ENCODE measurements at regions not wholly inside any gene's neighbourhood (a gene's known extent, or its start where the extent isn't known, plus 50 kb on each side); places are given as distances from the start of the nearest gene placed in this dataset.

DNA sequence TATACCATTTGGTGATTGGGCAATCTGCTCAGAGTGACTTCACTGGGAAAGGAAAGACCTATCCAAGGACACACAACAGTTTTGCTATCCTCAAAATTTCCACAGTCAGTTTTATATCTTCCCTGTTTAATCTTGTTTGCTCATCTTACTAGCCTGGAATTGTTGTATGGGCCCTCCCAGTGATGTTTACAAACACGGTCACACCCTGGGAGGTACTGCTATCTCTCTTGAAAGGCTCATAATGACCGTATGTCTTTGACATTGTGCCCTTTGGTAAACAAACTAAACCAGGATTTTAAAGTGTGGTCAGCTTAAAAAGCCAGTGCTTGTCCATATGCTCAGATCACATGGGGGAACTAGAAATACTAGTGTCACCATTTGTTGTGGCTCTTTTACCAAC is 277.0 kb downstream of the CDH2 start:
- no peak for DNase-seq

DNA sequence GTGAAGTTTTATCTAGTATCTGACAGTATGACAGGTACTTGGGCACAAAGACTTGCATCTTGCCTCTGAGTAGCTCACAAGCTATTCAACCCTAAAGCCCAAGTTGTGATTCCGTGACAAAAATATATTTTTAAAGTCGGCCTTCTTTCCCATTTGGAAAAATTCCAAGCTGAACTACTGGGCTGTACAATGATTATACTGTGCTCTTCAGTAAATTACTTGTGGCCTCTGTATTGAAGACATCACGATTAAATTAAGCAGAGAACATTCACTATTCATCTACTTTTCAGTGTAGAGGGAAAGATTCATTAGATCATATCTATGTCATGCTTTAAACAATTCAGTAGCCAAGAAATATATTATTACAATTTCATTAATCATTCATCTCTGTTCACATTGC is 282.2 kb downstream of the CDH2 start:
- DNase-seq, result no peak

DNA sequence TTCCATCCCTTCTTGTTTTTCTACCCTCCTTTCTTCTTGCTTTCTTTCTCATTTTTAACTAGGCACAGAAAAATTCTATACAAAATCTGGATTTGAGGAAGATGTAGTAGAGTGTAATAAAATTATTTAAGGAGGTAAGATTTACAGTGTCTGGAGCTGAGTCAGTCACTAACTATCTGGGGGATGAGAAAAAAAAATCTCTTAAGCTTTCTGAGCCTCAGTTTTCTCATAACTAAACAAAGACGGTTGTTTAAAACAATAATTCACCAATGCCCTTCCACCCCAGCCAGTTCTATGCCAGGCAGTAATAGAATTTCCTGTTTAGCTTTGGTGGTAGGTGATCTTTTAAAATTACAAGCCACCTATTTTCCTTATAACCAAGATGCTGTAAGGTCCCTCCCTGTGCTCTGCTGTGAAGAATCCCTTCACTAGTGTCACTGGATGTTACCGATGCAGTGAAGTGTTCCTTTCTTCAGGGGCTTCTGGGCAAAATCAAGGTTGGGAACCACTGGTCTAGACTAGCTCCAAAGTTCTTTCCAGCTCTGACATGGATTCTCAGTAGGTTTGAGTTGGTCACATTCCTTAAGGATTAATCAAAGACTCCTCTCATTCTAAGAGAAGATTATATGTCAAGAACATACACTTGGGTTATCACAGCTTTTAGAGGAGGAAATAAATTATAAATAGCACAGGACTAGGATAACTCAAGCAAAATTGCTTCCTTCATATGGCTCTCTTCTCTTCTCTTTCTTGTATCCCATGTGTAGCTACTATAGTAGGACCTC is 289.0 kb downstream of the CDH2 start:
- DNase-seq, result no peak

DNA sequence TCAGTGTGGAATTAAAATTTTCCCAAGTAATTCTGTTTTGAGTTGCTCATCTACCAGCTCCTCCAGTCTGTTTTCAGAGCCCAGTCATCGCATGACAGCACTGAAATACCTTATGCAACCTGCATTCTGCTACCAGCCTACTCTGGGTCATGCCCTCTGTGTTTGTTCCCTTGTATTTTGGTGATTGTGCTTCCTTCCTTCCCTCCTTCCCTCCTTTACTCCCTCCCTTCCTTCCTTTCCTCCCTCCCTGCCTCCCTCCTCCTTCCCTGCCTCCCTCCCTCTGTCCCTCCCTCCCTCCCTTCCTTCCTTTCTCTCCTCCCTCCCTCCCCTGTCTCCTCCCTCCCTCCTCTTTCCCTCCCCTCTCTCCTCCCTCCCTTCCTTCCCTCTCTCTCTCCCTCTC is 289.6 kb downstream of the CDH2 start:
- no peak for DNase-seq

- no peak for DNase-seq
Measured at GRCh38 chr18:27879540-27879939, 297.4 kb downstream of the CDH2 start.

GRCh38 chr18:27871726-27872125 is 305.2 kb downstream of the CDH2 start:
- no peak for DNase-seq

DNA sequence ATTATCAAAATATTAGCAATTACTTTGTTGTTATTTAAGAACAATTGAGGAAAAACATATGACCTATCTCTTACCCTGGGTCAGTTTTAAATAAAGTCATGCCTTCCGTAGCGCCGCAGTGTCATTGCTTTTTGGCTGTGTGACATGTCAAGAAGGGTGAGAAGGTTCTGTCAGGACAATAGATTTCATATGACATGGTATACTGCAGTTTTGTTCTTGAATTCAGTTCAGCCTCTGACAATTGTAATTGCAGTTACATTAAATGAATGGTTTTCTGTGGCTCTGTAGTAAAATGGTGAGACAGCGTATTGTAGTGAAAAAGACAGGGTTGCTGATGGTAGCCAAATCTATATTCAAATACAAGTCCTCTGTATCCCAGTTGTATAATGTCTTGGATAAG is 307.2 kb downstream of the CDH2 start:
- no peak for DNase-seq

- no peak for DNase-seq
Measured at GRCh38 chr18:27865431-27865830, 311.5 kb downstream of the CDH2 start.

GRCh38 chr18:27863780-27864430 is 313.0 kb downstream of the CDH2 start:
- DNase-seq, result no peak

- DNase-seq, result no peak
Measured at GRCh38 chr18:27862041-27862682, 314.8 kb downstream of the CDH2 start.

GRCh38 chr18:27861539-27861938 is 315.4 kb downstream of the CDH2 start:
- no peak for DNase-seq

- DNase-seq, result no peak
Measured at GRCh38 chr18:27860701-27861107, 316.2 kb downstream of the CDH2 start.

DNA sequence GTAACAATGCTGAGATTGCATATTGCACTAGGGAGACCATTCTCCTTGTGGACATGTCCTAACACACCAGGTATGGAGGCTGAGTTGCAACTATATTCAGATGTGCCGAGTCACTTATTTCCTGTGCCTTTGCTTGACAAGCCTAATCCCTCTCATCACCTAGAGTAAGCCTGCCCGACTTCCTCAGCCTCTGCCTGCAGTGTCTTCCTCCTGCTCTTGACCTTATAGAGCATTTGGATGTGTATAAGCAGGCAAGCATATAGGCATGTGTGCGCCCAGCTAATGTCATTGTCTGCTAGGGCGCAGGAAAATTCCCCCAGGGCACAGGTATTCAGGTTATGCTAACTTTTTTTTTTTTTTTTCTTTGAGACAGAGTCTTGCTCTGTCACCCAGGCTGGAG is 316.9 kb downstream of the CDH2 start:
- no peak for DNase-seq

- no peak for DNase-seq
Measured at GRCh38 chr18:27856820-27857219, 320.1 kb downstream of the CDH2 start.

GRCh38 chr18:27855486-27855885 is 321.4 kb downstream of the CDH2 start:
- DNase-seq, result no peak

GRCh38 chr18:27854631-27855030 is 322.3 kb downstream of the CDH2 start:
- no peak for DNase-seq

DNA sequence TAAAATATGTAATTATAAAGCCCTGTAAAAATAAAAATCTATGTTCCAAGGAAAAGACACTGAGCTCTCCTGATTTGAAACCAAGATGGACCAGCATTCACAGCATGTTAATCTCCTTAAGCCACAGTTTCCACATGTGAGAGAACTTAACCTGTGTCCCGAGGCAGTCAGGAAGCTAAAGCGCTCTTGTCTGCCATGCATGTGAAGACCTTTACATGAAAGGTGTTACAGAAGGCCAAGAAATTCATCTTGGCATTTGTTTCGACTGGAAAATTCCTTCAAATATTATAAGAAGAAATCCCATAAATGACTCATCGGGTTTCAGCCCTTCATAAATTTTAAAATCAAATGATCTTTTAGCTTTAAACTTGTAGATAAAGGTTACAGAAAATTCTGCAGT is 328.6 kb downstream of the CDH2 start:
- DNase-seq, result no peak

DNA sequence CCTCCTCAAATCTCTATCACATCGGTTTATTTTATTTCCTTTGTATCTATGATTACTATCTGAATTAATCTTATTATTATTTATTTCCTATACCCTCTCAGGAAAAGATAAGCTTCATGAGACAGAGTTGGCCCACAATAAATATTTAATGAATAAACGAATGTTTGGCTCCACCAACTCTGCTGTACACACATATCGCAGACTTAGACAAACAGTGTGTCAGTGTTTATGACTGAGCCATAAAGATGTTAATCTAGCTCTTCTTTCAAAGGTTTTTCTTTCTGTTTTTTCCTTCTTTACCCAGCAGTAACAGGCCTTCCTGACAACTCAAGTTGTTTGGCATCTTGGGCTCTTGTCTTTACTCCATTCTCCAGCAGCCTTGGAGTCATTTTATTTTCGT is 329.5 kb downstream of the CDH2 start:
- DNase-seq, result no peak

- DNase-seq, result no peak
Measured at GRCh38 chr18:27845897-27846296, 331.0 kb downstream of the CDH2 start.

GRCh38 chr18:27843783-27844777 is 332.9 kb downstream of the CDH2 start:
- DNase-seq, result no peak

- no peak for DNase-seq
Measured at GRCh38 chr18:27839141-27839540, 337.8 kb downstream of the CDH2 start.

GRCh38 chr18:27838225-27838624 is 338.7 kb downstream of the CDH2 start:
- no peak for DNase-seq

DNA sequence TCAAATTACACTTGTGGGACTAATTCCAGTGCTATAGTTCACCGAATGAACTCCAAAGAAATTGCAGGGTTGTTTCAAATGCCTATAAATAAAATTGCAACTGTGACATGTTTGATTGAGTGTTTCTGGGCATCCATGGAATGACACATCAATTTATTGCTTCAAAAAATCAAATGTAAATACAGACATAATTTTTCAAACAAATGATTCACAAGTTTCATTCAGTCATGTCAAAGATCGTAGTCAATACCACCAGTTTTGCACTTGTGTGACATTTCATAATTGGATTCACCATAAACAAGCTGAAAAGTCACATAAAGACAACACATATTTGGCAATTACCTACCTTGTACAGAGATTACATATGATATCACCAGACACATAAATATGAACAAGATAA is 350.8 kb downstream of the CDH2 start:
- DNase-seq, result no peak

Data from CD4-positive, alpha-beta T cell treated with Interferon alpha-2 for 1 hour (primary cell).